ENCODE measurements at regions not wholly inside any gene's neighbourhood (a gene's known extent, or its start where the extent isn't known, plus 50 kb on each side); places are given as distances from the start of the nearest gene placed in this dataset.
"Not testable (repeated sequence)": the region's sequence is repeated elsewhere in the genome, so short reads cannot be mapped to it uniquely, and the experiment has no call there.

DNA sequence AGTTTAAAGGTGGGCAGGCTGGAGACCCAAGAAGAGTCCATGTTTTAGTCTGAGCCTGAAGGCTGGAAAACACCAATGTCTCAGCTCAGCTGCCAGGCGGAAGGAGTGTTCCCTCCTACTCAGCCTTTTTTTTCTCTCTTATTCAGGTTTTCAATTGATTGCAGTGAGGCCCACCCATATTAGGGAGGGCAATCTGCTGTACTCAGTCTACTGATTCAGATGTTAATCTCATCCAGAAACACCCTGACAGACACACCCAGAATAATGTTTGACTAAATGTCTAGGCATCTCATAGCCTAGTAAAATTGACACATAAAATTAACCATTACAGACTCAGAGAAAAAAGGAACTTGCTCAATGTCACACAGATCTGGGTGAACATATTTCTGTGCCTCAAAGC is 347.1 kb downstream of the GBA3 start:
- no peak for ATAC-seq
- H3K4me3 Mint-ChIP-seq: no peak overlapping the region

GRCh38 chr4:23038626-23039491 is 346.1 kb downstream of the GBA3 start:
- no peak overlapping the region for H3K4me3 Mint-ChIP-seq
- peaks cover 0 to 10% (median 0%) of the 10 kb centered on the region in 9 donors for H3K9me3 Mint-ChIP-seq
- ATAC-seq (no peak), DNase-seq (no peak)
- no peaks in the 10 kb centered on the region for H3K36me3 Mint-ChIP-seq
- no peaks in the 10 kb centered on the region for H3K4me1 Mint-ChIP-seq
- POLR2A ChIA-PET: no interaction called here
- no peaks in the 10 kb centered on the region for H3K27me3 Mint-ChIP-seq
- H3K27ac Mint-ChIP-seq: no peak overlapping the region

More for the DNA sequence above, 347.1 kb downstream of the GBA3 start:
- H3K4me1 Mint-ChIP-seq: no peaks in the 10 kb centered on the region
- POLR2A ChIA-PET: no interaction called here
- H3K27ac Mint-ChIP-seq: no peak overlapping the region
- H3K27me3 Mint-ChIP-seq: no peaks in the 10 kb centered on the region
- no peak for DNase-seq
- peaks cover 0 to 10% (median 0%) of the 10 kb centered on the region in 9 donors for H3K9me3 Mint-ChIP-seq
- H3K36me3 Mint-ChIP-seq: no peaks in the 10 kb centered on the region

- Mint-ChIP-seq H3K4me1 (no peaks in the 10 kb centered on the region), H3K27ac (no peak overlapping the region), H3K4me3 (no peak overlapping the region), H3K36me3 (no peaks in the 10 kb centered on the region), H3K27me3 (no peaks in the 10 kb centered on the region), H3K9me3 (peaks cover 0 to 6% (median 0%) of the 10 kb centered on the region in 9 donors)
- ATAC-seq (no peak), DNase-seq (no peak)
- POLR2A ChIA-PET: no interaction called here
Measured at GRCh38 chr4:23036921-23037495, 344.3 kb downstream of the GBA3 start.

DNA sequence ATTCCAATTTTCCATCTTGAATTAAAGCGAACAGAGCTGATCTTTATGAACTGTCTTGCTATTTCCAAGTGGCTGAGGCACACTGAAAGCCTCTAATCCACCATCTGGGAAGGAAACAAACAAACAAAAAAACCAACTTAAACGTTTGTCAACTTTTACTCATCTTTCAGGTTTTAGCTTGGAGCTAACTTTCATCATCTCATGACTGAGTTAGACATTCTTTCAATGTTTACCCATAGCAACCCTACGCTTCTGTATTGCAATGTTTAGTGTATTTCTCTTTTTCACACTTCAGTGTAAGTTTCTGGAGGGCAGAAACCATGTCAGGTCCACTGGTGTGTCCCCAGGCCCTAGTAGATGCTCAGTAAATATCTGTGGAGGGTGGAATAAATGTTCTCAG is 343.8 kb downstream of the GBA3 start:
- no peaks in the 10 kb centered on the region for H3K4me1 Mint-ChIP-seq
- H3K27me3 Mint-ChIP-seq: no peaks in the 10 kb centered on the region
- H3K4me3 Mint-ChIP-seq: no peak overlapping the region
- peaks cover 0 to 6% (median 0%) of the 10 kb centered on the region in 9 donors for H3K9me3 Mint-ChIP-seq
- ATAC-seq: no peak
- POLR2A ChIA-PET: no interaction called here
- H3K36me3 Mint-ChIP-seq: no peaks in the 10 kb centered on the region
- no peak overlapping the region for H3K27ac Mint-ChIP-seq
- DNase-seq: no peak

- ATAC-seq (no peak), DNase-seq (no peak)
- Mint-ChIP-seq H3K27me3 (no peaks in the 10 kb centered on the region), H3K27ac (no peak overlapping the region), H3K4me1 (no peaks in the 10 kb centered on the region), H3K36me3 (no peaks in the 10 kb centered on the region), H3K4me3 (no peak overlapping the region), H3K9me3 (peaks cover 0 to 6% (median 0%) of the 10 kb centered on the region in 9 donors)
- POLR2A ChIA-PET: no interaction called here
Measured at GRCh38 chr4:23035521-23036056, 342.9 kb downstream of the GBA3 start.

GRCh38 chr4:23034731-23035130 is 342.0 kb downstream of the GBA3 start:
- POLR2A ChIA-PET: no interaction called here
- Mint-ChIP-seq H3K4me1 (no peaks in the 10 kb centered on the region), H3K9me3 (peaks cover 0 to 6% (median 0%) of the 10 kb centered on the region in 9 donors), H3K4me3 (no peak overlapping the region), H3K27me3 (no peaks in the 10 kb centered on the region), H3K27ac (no peak overlapping the region), H3K36me3 (no peaks in the 10 kb centered on the region)
- DNase-seq (no peak), ATAC-seq (no peak)

DNA sequence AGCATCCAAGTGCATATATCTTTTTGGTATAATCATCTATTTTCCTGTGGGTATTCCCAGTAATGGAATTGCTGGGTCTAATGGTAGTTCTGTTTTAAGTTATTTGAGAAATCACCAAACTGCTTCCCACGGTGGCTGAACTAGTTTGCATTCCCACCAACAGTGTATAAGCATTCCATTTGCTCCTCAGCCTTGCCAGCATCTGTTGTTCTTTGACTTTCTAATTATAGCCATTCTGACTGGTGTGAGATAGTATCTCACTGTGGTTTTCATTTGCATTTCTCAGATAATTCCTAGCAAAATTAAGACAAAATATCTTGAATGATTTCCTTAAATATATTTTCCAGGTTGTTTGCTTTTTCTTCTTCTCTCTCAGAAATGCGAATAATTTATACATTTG is 341.1 kb downstream of the GBA3 start:
- Mint-ChIP-seq H3K27me3 (no peaks in the 10 kb centered on the region), H3K36me3 (no peaks in the 10 kb centered on the region), H3K9me3 (peaks cover 0 to 6% (median 0%) of the 10 kb centered on the region in 9 donors), H3K27ac (no peak overlapping the region), H3K4me1 (no peaks in the 10 kb centered on the region), H3K4me3 (no peak overlapping the region)
- DNase-seq: no peak
- no peak for ATAC-seq
- POLR2A ChIA-PET: no interaction called here

DNA sequence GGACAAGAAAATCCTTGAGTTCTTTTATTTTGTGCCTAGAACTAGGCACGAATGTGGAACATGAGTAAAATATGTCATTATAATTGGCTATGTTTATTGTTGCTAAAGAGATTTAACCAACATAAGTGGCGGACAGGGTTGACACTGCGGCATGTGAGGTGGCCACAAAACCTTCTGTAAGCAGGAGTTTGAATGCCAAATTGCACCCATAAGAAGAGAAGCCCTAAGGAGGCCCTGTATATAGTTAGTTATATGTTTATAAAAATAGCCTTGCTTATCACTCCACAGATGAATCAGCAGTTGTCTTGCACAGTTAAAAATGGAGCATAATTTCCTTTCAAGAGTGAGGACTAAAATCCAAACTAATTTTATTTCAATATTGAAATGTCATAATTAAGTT is 336.1 kb downstream of the GBA3 start:
- no peak for ATAC-seq
- H3K4me3 Mint-ChIP-seq: no peak overlapping the region
- POLR2A ChIA-PET: no interaction called here
- H3K27me3 Mint-ChIP-seq: no peaks in the 10 kb centered on the region
- peaks cover 0 to 9% (median 0%) of the 10 kb centered on the region in 9 donors for H3K9me3 Mint-ChIP-seq
- H3K36me3 Mint-ChIP-seq: no peaks in the 10 kb centered on the region
- no peak overlapping the region for H3K27ac Mint-ChIP-seq
- no peak for DNase-seq
- H3K4me1 Mint-ChIP-seq: no peaks in the 10 kb centered on the region

GRCh38 chr4:23023666-23024065 is 330.9 kb downstream of the GBA3 start:
- ATAC-seq: no peak
- no peaks in the 10 kb centered on the region for H3K4me1 Mint-ChIP-seq

GRCh38 chr4:23023121-23023520 is 330.4 kb downstream of the GBA3 start:
- ATAC-seq (no peak), DNase-seq (no peak)
- H3K9me3 Mint-ChIP-seq: peaks cover 0 to 11% (median 0%) of the 10 kb centered on the region in 9 donors
- H3K4me3 Mint-ChIP-seq: no peak overlapping the region
- peaks cover 0 to 4% (median 0%) of the 10 kb centered on the region in 5 donors for H3K27me3 Mint-ChIP-seq
- H3K36me3 Mint-ChIP-seq: no peaks in the 10 kb centered on the region
- POLR2A ChIA-PET: no interaction called here
- no peaks in the 10 kb centered on the region for H3K4me1 Mint-ChIP-seq
- H3K27ac Mint-ChIP-seq: no peak overlapping the region

More at GRCh38 chr4:23023666-23024065, 330.9 kb downstream of the GBA3 start:
- Mint-ChIP-seq H3K27ac (no peak overlapping the region), H3K9me3 (peaks cover 0 to 11% (median 0%) of the 10 kb centered on the region in 9 donors), H3K4me3 (no peak overlapping the region), H3K36me3 (no peaks in the 10 kb centered on the region), H3K27me3 (peaks cover 0 to 4% (median 0%) of the 10 kb centered on the region in 5 donors)
- POLR2A ChIA-PET: no interaction called here
- DNase-seq: no peak

- no peaks in the 10 kb centered on the region for H3K36me3 Mint-ChIP-seq
- no peak overlapping the region for H3K27ac Mint-ChIP-seq
- peaks cover 0 to 11% (median 0%) of the 10 kb centered on the region in 9 donors for H3K9me3 Mint-ChIP-seq
- peaks cover 0 to 4% (median 0%) of the 10 kb centered on the region in 5 donors for H3K27me3 Mint-ChIP-seq
- POLR2A ChIA-PET: no interaction called here
- H3K4me3 Mint-ChIP-seq: no peak overlapping the region
- no peaks in the 10 kb centered on the region for H3K4me1 Mint-ChIP-seq
- ATAC-seq (no peak), DNase-seq (no peak)
Measured at GRCh38 chr4:23022032-23022431, 329.3 kb downstream of the GBA3 start.

GRCh38 chr4:23021040-23021439 is 328.3 kb downstream of the GBA3 start:
- Mint-ChIP-seq H3K4me1 (no peaks in the 10 kb centered on the region), H3K36me3 (no peaks in the 10 kb centered on the region), H3K27me3 (peaks cover 0 to 4% (median 0%) of the 10 kb centered on the region in 5 donors), H3K9me3 (peaks cover 0 to 11% (median 0%) of the 10 kb centered on the region in 9 donors), H3K4me3 (no peak overlapping the region), H3K27ac (no peak overlapping the region)
- no peak for ATAC-seq
- POLR2A ChIA-PET: no interaction called here
- DNase-seq: no peak

GRCh38 chr4:23020399-23020798 is 327.7 kb downstream of the GBA3 start:
- DNase-seq, H3K4me1 Mint-ChIP-seq, H3K27me3 Mint-ChIP-seq, ATAC-seq, POLR2A ChIA-PET, H3K36me3 Mint-ChIP-seq, H3K4me3 Mint-ChIP-seq: not testable (repeated sequence)
- Mint-ChIP-seq H3K27ac (peak overlapping the region in 1 of 10 donors; percentile 49), H3K9me3 (peaks cover 0 to 11% (median 0%) of the 10 kb centered on the region in 9 donors)

Measured in naive thymus-derived CD8-positive, alpha-beta T cell (primary cell).